NCI-H345 (cell line): ENCODE measurements at regions not wholly inside any gene's neighbourhood (a gene's known extent, or its start where the extent isn't known, plus 50 kb on each side); places are given as distances from the start of the nearest gene placed in this dataset.
A peak's percentile ranks its signal among the peaks of the same experiment; 100 is the strongest.
"Not testable (repeated sequence)": the region's sequence is repeated elsewhere in the genome, so short reads cannot be mapped to it uniquely, and the experiment has no call there.

Experiments
- DNase-seq: peaks from one replicate; lab custom pipeline; 2025; lab: John Stamatoyannopoulos, UW

- not testable (repeated sequence) for DNase-seq
These were observed 127.1 kb downstream of the NXPE2 start for GRCh38 chr11:114805431-114805830.

- no peak for DNase-seq
These were observed 133.6 kb downstream of the NXPE2 start for GRCh38 chr11:114811971-114812370.

GRCh38 chr11:114812733-114813132, 134.4 kb downstream of the NXPE2 start:
- DNase-seq = no peak

GRCh38 chr11:114813189-114813718, 134.9 kb downstream of the NXPE2 start:
- no peak for DNase-seq

DNA sequence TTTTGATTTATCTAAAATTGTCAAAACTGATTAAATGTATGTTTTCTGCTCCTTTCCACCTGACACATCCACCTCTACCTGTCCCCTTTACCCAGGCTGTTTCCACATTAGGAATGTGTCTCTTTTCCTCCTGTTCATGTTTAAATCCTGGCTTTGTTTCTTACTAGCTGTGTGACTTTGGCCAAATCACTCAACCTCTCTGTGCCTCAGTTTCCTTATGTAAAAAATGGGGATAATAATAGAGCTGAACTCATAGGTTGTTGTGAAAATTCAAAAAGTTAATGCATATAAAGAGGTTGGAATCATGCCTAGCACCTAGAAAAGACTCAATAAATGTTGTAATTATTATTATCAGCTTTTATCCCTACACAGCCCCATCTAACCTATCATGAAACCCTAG, 136.8 kb downstream of the NXPE2 start:
- DNase-seq = no peak

GRCh38 chr11:114815761-114816160, 137.4 kb downstream of the NXPE2 start:
- no peak for DNase-seq

DNA sequence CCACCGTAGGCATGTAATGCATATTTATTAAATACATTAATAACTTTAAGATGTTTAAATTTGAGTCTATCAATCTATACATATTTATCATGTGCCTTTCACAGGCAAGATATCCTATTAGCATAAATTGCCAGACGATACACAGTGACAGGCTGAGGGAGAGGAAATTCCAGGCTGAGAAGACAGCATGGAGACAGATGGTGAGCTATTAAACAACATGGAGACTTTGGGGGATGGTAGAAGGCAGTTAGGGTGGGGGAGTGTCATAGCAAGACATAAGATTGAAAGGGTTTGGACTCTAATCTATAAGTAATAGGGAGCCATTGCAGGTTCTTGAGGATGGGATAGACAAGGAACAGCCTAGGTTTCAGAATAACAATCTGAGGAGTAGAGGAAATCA, 138.5 kb downstream of the NXPE2 start:
- DNase-seq = no peak

DNA sequence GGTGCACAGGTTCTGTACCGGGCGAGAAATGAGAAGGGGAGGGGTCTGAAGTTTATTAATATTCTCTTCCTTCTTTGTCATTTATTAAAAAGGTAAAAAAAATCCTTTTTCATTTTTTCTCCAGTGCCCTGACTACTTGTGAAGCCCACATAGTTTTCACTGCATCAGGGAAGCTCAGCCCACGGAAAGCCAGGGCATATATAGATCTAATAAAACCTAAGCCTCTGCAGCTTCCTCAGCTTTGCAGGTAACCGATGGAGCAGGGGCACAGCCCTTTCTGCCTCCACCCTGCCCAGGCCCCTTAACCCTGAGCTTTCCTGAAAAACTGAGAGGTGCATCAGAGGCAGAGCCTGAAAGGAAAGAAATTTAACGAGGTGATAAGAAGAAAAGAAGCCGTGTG, 140.1 kb downstream of the NXPE2 start:
- DNase-seq = no peak

DNA sequence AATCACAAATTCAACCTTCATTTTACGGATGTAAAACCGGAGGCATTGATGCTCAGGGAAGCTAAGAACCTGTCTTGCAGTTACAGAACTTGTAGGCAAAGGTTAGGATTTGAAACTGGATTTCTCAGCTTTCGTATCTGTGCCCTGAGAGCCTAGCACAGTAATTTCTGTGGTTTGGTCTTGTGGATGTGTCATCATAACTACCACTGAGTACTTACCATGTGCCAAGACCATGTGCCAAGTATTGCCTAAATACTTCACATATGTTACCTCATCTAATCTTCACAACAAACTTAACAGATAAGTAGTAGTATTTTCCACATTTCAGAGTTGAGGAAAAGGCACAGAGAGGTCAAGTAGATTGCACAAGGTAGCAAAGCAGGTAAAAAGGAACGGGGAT, 140.7 kb downstream of the NXPE2 start:
- DNase-seq = no peak

- no peak for DNase-seq
These were observed 142.3 kb downstream of the NXPE2 start for GRCh38 chr11:114820621-114821020.

DNA sequence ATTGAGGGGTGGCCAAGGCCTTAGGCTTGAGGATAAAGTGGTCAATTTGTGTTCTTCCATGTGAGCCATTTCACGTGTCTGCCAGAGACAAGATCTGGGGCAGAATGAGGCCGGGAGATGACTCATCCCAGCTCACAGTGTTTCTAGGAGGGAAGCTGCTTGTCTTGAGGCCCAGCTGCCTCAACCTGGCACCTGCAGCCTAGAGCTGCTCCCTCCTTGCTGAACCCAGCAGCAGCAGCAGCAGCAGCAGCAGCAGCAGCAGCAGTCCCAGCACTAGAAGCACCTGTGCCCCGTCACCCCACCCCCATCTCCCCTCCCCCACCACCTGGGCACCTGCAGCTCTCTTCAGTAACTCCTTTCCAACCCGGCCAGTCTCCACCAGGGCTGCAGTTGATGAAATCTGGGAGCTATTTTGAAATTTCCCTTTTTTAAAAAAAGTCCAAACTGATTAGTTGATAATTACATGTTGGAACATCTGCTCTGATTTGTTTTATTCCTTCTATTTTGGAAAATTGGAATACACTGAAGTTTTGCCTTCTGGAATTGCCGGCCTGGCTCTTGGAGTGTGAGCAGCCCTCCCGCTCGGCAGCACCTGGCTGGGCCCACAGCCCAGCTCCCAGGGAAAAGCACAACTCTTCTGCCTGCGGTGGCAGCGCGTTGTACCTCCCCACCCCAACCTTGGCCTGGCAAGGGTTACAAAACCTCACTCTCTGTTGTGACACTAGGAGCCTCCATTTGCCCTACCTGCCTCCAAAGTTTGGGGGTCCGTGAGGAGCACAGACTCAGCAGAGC, 143.5 kb downstream of the NXPE2 start:
- peak; percentile 17 for DNase-seq

DNA sequence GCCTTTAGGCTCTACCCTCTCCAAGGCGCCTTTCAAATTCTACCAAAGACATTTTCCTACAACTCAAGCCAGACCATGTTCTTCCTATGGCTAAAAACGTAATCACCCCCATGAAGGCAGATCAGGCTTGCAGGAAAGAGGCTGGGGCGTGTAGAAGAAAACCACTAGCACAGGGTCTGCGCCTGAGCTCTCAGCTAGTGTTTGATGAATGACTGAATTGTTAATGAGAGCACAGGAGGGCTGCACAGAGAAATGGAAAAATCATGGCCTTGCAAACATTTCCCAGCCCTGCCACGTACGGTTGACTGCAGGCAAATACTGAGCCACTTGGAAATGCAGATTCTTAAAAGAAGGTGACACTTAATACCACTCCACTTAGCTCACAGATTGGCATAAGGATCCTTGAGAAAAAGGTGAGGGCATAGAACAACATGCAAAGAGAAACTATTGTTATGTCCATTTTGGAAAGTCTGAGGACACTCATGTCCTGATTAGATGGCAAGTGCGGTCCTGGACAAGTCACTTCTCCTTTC, 148.6 kb downstream of the NXPE2 start:
- DNase-seq = no peak

GRCh38 chr11:114827736-114828135, 149.4 kb downstream of the NXPE2 start:
- no peak for DNase-seq

DNA sequence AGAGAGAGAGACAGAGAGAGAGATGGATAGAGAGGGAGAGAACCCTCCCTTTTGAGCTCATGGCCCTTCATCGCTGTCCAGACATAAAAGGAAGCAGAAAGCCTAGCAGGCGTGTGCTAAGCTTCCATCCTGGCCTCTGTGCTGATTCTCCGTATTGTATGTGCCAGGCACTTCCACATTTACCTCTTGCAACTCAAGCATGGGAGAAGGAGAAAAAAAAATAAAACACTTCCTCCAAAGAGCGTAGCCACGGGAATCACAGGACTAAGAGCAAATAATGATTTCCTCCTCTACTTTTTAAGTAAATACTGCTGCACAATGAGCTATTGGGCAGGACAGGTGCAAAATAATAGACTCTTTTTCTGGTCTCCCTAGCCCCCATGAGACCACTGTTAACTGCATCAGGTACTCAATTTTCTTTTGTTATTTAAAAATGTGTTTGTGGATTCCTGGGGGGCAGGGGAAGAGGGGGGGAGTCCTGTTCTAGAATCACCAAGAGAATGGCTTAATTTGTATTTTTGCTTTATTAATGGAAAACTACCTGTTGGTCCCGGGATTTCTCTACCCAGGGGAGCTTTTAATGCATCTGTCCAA, 154.3 kb downstream of the NXPE2 start:
- DNase-seq = peak; percentile 79

- no peak for DNase-seq
These were observed 157.8 kb downstream of the NXPE2 start for GRCh38 chr11:114836161-114836560.

GRCh38 chr11:114844896-114845295, 166.6 kb downstream of the NXPE2 start:
- no peak for DNase-seq

- no peak for DNase-seq
These were observed 167.6 kb downstream of the NXPE2 start for GRCh38 chr11:114845766-114846415.

DNA sequence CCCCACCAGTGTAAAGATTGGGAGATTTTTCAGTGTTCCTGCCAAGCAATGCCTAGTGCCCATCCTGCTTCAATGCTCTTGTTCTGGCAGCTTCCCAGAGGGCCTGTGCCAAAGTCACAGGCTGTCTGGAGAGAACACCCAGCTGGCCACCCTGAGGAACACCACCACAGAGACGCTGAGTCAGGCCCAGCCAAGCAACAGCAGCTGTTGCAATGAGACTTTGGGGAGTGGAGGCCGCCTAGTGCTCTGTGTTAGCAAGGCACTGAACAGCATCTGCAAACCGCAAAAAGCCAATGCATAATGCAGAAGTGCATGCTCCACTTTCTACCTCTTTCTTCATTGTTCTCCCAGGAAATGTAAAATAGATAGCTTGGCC, 168.1 kb downstream of the NXPE2 start:
- DNase-seq = peak; percentile 26

DNA sequence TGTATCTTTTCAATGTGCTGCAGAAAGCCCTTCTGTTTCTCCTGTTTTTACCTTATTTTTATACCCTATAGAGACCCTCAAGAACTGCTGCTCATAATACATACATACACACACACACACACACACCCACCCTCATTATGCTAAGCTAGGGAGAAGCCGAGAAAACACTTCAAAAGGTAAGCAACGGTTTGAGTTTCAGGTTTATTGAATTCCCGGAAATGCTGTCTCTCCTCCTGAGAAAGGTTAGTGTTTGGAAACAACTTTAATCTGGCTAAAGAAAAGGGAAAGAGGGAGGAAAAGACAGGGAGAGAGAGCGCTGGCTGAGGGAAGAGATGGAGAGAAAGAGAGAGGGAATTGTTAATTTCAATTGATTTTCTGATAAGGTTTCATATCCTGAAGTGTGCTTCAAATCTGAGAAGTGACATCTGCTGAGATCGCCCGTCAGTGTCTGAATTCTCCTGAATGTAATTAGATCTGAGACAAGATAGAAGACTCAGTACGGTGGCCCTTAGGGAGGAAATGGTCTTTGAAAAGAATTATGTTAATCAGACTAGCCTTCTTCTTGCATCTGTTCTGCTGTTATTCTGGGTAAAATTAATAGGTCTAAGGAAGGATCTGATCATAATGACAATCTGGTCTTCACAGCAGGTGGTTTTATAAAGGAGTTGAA, 169.1 kb downstream of the NXPE2 start:
- peak; percentile 24 for DNase-seq

- DNase-seq = peak; percentile 15
These were observed 169.7 kb downstream of the NXPE2 start for GRCh38 chr11:114848027-114848426.

- no peak for DNase-seq
These were observed 179.0 kb downstream of the NXPE2 start for GRCh38 chr11:114857281-114857680.

- DNase-seq = no peak
These were observed 186.6 kb downstream of the NXPE2 start for GRCh38 chr11:114864896-114865295.
